Upper lobe of left lung (tissue), 6 donors: ENCODE measurements at regions not wholly inside any gene's neighbourhood (a gene's known extent, or its start where the extent isn't known, plus 50 kb on each side); places are given as distances from the start of the nearest gene placed in this dataset.

Source experiments
- ATAC-seq, 2 donors: fragments of 200-7000 bp; cut with Tn5 transposase; one replicate each; pipeline ENCODE4 v1.9.1; 2022; ENCODE audit warnings: mild to moderate bottlenecking in 2 of 2, moderate library complexity in 2 of 2; ENCODE audit not compliant: low FRiP score in 2 of 2
- DNase-seq, 2 donors: peaks; one replicate each; pipeline ENCODE4 v3.0.0-alpha.2; 2019 to 2020
- H3K27ac ChIP-seq, 4 donors: fragments of 200-600 bp; sonication (generic); one replicate each; pipeline ENCODE4 v1.5.1; 2016 to 2019
- H3K27me3 ChIP-seq, 4 donors: fragments of 200-600 bp; sonication (generic); one replicate each; pipeline ENCODE4 v1.5.1; 2017 to 2019
- H3K36me3 ChIP-seq, 4 donors: fragments of 200-600 bp; sonication (generic); one replicate each; pipeline ENCODE4 v1.5.1; 2016 to 2019
- H3K4me1 ChIP-seq, 4 donors: fragments of 200-600 bp; sonication (generic); one replicate each; pipeline ENCODE4 v1.5.1; 2018 to 2019
- H3K4me3 ChIP-seq, 4 donors: fragments of 200-600 bp; sonication (generic); one replicate each; pipeline ENCODE4 v1.5.1; 2017 to 2019; ENCODE audit warnings: mild to moderate bottlenecking in 2 of 4, moderate library complexity in 1 of 4
- H3K9me3 ChIP-seq, 4 donors: fragments of 200-600 bp; sonication (generic); one replicate each; pipeline ENCODE4 v1.5.1; 2018 to 2019
- CTCF ChIP-seq, 6 experiments: fragments of 450-650 bp in 4 of 6; fragments of 200-600 bp in 2 of 6; sonication (generic) in 2 of 6; IDR thresholded peaks; one replicate each; pipeline ENCODE4 v1.5.1; 2016 to 2019; ENCODE audit warnings: antibody characterized with exemption in 6 of 6
- EP300 ChIP-seq, 4 donors: sonication (generic); formaldehyde crosslinking; IDR thresholded peaks; one replicate each; pipeline ENCODE4 v1.5.1; 2017; ENCODE audit warnings: antibody characterized with exemption in 4 of 4, control low read depth in 2 of 4
- POLR2A ChIP-seq, 4 donors: fragments of 450-650 bp; IDR thresholded peaks; one replicate each; pipeline ENCODE4 v1.5.1; 2016 to 2017; ENCODE audit warnings: antibody characterized with exemption in 4 of 4, mild to moderate bottlenecking in 2 of 4
- POLR2AphosphoS5 ChIP-seq, 2 donors: sonication (generic); formaldehyde crosslinking; IDR thresholded peaks; one replicate each; pipeline ENCODE4 v1.5.1; 2017; ENCODE audit warnings: antibody characterized with exemption in 2 of 2
- WGBS, 2 donors: methylation state at CpG; one replicate each; pipeline ENCODE4 v1.1.5; 2017 to 2018; 5-methylcytosine and 5-hydroxymethylcytosine counted together
- donor health status: DM: no; HTN: no; CAD: no; lungs with moderate emphysema.
- donor health status: DM: no; HTN: yes; CAD: no; lungs with severe emphysema.

GRCh38 chr13:73901324-73902068, 232.7 kb downstream of the KLF12 start:
- H3K9me3 ChIP-seq = no peaks in the 10 kb centered on the region
- H3K27me3 ChIP-seq = no peaks in the 10 kb centered on the region
- TF ChIP-seq POLR2AphosphoS5 (IDR thresholded peaks at IDR 0.05) = no peak
- TF ChIP-seq EP300 (IDR thresholded peaks at IDR 0.05) = no peak
- no peak for TF ChIP-seq CTCF (IDR thresholded peaks at IDR 0.05)
- no peak for TF ChIP-seq POLR2A (IDR thresholded peaks at IDR 0.05)

GRCh38 chr13:73900591-73900990, 233.6 kb downstream of the KLF12 start:
- no peak overlapping the region for H3K27ac ChIP-seq

More at GRCh38 chr13:73901324-73902068, 232.7 kb downstream of the KLF12 start:
- no peak overlapping the region for H3K4me3 ChIP-seq
- no peak overlapping the region for H3K27ac ChIP-seq
- DNase-seq = no peak
- no peak for ATAC-seq
- H3K36me3 ChIP-seq = no peaks in the 10 kb centered on the region
- 96 to 97% methylated on average over 1 of the region's 1 CpG for WGBS, 2 donors
- no peaks in the 10 kb centered on the region for H3K4me1 ChIP-seq

GRCh38 chr13:73898899-73899298, 235.3 kb downstream of the KLF12 start:
- H3K4me3 ChIP-seq = no peak overlapping the region
- no peaks in the 10 kb centered on the region for H3K4me1 ChIP-seq
- H3K27me3 ChIP-seq = no peaks in the 10 kb centered on the region
- H3K27ac ChIP-seq = no peak overlapping the region
- H3K36me3 ChIP-seq = no peaks in the 10 kb centered on the region
- H3K9me3 ChIP-seq = no peaks in the 10 kb centered on the region
- ATAC-seq (no peak), DNase-seq (no peak)
- WGBS, 2 donors = 97 to 100% methylated on average over 2 of the region's 2 CpGs
- TF ChIP-seq POLR2A (IDR thresholded peaks at IDR 0.05) (no peak), CTCF (IDR thresholded peaks at IDR 0.05) (no peak), EP300 (IDR thresholded peaks at IDR 0.05) (no peak), POLR2AphosphoS5 (IDR thresholded peaks at IDR 0.05) (no peak)

More at GRCh38 chr13:73900591-73900990, 233.6 kb downstream of the KLF12 start:
- WGBS, 2 donors = 84 to 93% methylated on average over 2 of the region's 2 CpGs
- TF ChIP-seq CTCF (IDR thresholded peaks at IDR 0.05) (no peak), POLR2AphosphoS5 (IDR thresholded peaks at IDR 0.05) (no peak), EP300 (IDR thresholded peaks at IDR 0.05) (no peak), POLR2A (IDR thresholded peaks at IDR 0.05) (no peak)
- H3K27me3 ChIP-seq = no peaks in the 10 kb centered on the region
- ATAC-seq (no peak), DNase-seq (no peak)
- no peaks in the 10 kb centered on the region for H3K36me3 ChIP-seq
- H3K9me3 ChIP-seq = no peaks in the 10 kb centered on the region
- no peaks in the 10 kb centered on the region for H3K4me1 ChIP-seq
- no peak overlapping the region for H3K4me3 ChIP-seq

GRCh38 chr13:73898276-73898675, 235.9 kb downstream of the KLF12 start:
- Histone ChIP-seq H3K9me3 (no peaks in the 10 kb centered on the region), H3K4me1 (no peaks in the 10 kb centered on the region), H3K27ac (no peak overlapping the region), H3K36me3 (no peaks in the 10 kb centered on the region), H3K27me3 (no peaks in the 10 kb centered on the region), H3K4me3 (no peak overlapping the region)
- no peak for DNase-seq
- ATAC-seq = no peak
- TF ChIP-seq CTCF (IDR thresholded peaks at IDR 0.05) = no peak
- TF ChIP-seq POLR2AphosphoS5 (IDR thresholded peaks at IDR 0.05) = no peak
- no peak for TF ChIP-seq POLR2A (IDR thresholded peaks at IDR 0.05)
- 96 to 97% methylated on average over 1 of the region's 1 CpG for WGBS, 2 donors

GRCh38 chr13:73894995-73895571, 239.1 kb downstream of the KLF12 start:
- Histone ChIP-seq H3K4me3 (no peak overlapping the region), H3K27ac (no peak overlapping the region), H3K27me3 (no peaks in the 10 kb centered on the region), H3K9me3 (no peaks in the 10 kb centered on the region), H3K36me3 (no peaks in the 10 kb centered on the region), H3K4me1 (no peaks in the 10 kb centered on the region)
- no peak for ATAC-seq
- TF ChIP-seq POLR2A (IDR thresholded peaks at IDR 0.05) (no peak), POLR2AphosphoS5 (IDR thresholded peaks at IDR 0.05) (no peak), EP300 (IDR thresholded peaks at IDR 0.05) (no peak), CTCF (IDR thresholded peaks at IDR 0.05) (no peak)
- 77 to 86% methylated on average over 4 of the region's 4 CpGs for WGBS, 2 donors
- DNase-seq = no peak
